Glomerular visceral epithelial cell (primary cell): ENCODE measurements at regions not wholly inside any gene's neighbourhood (a gene's known extent, or its start where the extent isn't known, plus 50 kb on each side); places are given as distances from the start of the nearest gene placed in this dataset.
"Not testable (repeated sequence)": the region's sequence is repeated elsewhere in the genome, so short reads cannot be mapped to it uniquely, and the experiment has no call there.

Experiments used
- DNase-seq: peaks from one replicate; pipeline ENCODE4 v3.0.0-alpha.2; 2016; ENCODE audit errors: extremely low spot score

DNA sequence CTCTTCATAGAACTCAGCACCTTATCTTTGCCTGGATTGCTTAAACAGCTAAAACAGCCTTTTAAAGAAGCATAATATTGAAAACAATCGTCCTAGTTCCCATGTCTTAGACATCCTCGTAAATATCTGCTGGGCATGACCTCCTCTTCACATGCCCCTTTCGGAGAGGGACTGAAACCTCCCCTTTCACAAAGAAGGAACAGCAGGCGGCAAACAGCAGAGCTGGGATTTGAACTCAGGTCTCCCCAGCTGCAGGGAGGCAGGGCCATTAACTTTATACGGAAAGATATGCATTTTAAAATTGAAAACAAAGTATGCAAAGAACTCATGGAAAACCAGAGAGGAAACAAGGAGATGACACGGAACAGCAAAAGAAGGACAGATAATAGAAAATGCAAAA is 249.9 kb downstream of the FOXL1 start:
- DNase-seq: no peak

DNA sequence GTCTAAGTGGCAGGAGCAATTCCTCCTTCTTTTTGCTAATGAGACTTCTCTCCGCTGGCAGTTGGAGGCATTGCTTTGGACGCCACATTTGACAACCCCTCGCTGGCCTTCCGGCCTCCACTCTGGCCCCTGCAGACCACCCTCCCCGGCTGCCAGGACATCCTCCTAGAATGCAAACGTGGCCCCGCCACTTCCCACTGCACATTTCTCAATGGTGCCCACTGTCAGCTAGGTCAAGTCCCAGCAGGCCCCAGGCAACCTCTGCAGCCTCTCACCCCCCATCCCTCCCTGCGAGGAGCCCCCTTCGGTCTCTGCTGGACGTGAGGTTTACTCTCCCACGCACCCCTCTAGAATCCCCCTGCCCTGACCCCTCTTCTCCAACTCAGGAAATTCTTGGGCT is 250.3 kb downstream of the FOXL1 start:
- no peak for DNase-seq

DNA sequence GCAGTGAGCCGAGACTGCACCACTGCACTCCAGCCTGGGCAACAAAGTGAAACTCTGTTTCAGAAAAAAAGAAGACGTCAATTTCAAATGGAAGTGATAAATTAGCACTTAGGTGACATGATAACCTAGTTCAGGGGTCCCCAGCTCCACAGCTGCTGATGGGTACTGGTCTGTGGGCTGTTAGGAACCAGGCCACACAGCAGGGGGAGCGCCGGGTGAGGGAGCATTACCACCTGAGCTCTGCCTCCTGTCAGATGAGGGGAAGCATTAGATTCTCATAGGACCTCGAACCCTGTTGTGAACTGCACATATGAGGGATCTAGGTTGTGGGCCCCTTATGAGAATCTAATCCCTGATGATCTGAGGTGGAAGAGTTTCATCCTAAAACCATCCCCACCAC is 253.0 kb downstream of the FOXL1 start:
- DNase-seq: no peak

DNA sequence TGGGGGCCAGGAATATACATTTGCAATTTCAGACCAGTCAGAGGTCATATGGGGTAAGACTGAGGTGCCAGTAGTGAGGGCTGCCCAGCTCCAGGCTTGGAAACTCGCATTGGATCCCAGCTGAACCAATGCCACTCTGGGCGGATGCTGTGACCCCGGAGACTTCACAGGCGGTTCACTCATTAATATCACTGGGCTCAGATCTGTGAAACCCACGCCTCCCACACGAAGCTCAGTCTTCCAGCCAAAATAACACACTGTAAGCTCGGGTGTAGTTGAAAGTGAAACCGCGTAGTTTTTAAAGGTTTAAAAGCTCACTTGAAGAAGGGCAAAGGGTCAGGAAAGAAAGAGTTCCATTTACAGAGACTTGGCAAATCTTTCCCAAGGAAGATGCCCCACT is 254.8 kb downstream of the FOXL1 start:
- DNase-seq: peak; percentile 15

DNA sequence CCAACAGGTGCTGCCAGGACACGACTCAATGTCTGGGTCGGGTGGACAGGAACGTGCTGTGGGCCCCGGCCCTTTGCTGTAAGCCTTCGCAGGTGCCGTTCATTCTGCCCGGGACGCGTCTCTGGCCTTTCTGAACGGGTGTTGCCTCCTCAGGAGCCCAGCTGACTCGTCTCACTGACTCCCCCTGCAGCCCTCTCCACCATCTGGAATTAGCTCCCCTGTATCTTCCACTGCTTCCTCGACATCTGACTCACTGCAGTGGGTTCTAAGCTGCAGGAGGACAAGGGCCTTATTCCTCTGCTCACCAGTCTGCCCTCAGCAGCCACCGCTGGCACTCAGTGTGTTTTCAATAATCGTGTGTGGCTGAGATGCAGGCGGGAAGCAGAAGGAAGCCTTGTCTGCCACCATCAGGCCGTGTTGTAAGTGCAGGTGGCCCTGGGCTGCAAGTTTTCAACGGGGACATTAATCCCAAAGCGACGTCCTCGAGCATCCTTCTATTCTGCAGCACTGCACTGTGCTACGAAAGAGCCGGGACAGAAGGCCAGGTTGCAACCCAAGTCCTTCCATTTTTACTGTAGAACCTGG is 256.2 kb downstream of the FOXL1 start:
- DNase-seq: peak; percentile 30

DNA sequence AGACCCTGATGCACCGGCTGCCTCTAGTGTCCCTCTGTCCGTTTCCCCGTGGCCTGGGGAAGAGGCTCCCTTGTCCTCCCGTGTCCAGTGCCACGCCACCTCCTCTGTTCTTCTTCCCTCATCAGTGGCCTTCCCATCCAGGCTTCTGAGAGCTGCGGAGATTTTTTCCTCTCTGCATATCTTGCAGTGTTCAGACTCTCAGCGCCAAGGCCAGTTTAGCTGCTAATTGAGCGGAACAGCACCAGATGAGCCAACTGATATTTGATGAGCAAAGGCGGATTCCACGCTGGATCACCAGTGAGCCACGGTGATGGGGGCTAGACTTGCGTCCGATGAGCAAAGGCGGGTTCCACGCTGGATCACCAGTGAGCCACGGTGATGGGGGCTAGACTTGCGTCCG is 257.6 kb downstream of the FOXL1 start:
- no peak for DNase-seq

DNA sequence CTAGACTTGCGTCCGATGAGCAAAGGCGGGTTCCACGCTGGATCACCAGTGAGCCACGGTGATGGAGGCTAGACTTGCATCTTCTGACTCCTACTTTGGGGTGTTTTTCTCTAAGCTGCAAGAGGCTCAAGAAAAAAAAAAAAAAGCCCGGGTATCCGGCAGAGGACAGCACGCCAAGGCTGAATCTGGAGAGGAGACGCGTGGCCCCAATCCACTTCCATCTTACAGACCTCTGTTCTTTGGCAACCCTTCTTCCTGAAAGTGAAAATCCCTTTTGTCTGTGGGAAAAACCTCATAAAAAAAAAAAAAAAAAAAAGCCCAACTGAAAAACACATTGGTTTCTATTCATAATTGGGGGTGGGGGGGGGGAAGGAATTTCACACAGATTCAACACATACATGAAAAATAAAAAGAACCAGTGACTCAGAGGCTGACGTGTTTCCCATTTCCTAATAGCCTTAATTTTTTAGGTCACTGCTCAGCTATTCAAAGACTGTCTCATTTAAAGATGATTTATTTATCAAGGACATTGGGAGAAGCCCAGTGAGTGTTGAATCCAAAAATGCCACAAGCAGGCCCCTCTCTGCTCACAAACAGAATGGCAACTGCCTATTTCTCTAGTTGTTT is 258.3 kb downstream of the FOXL1 start:
- DNase-seq: peak; percentile 83

DNA sequence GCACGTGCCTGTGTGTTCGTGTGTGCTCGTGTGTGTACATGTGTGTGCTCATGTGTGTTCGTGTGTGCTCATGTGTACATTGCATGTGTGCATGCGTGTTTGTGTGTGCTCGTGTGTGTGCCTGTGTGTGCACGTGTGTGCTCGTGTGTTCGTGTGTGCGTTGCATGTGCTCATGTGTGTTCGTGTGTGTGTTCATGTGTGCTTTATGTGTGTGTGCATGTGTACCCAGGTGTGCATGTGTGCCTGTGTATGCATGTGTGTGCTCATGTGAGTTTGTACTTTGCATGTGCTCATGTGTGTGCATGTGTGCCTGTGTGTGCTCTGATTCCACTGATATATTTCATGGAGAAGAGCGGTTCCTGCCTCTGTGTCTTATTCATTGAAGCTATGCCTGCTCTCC is 265.5 kb downstream of the FOXL1 start:
- DNase-seq: no peak

DNA sequence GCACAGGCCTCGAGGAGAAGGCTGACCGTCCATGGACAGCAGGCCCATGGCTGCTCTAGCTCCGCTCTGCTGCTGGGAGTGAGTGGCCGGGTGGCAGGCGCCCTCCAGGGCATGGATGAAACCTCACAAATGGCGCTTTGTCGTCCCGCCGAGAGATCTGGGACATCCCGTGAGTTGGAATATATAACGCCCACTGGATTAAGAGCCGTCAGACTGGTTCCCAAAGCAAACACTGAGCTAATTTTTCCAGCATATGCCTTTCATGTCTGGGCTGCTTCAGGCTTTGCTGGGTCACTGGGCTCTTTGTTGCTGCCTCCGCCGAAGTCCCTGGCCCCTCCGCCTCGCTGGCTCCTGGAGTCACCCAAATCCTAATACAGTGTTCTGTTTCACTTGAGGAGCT is 266.3 kb downstream of the FOXL1 start:
- no peak for DNase-seq

DNA sequence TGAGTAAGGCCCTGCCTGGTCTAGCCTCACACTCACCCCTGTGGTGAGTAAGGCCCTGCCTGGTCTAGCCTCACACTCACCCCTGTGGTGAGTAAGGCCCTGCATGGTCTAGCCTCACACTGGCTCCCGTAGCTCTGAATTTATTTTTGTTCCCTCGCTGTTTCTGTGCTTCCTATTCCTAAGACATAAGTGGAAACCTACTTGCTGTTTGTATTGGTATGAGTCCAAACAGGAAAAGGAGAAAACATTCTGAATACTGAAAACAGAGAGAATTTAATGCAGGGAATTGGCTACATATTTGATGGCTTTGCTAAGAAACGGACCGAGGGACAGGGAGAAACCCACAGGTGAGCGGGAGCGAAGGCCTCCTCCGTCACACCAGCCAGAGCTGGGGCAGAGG is 267.8 kb downstream of the FOXL1 start:
- DNase-seq: no peak

DNA sequence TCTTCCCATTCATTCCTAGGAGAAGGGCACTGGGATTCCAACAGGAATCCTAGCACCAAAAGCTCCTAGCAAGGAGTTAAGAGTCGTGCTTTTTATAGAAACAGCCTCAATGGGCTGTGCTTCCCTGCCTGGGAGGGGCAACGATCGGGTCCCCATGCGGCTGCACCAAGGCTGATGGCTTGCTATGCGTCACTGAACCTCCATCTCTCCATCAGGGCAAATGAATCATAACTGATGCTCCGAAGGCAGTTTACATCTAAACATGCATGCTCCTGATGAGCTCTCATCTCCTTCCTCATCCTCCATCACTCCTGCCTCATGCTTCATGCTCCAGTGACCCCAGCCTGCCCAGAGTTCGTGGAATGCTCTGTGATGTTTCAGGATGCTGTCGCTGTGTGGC is 270.5 kb downstream of the FOXL1 start:
- peak; percentile 11 for DNase-seq

DNA sequence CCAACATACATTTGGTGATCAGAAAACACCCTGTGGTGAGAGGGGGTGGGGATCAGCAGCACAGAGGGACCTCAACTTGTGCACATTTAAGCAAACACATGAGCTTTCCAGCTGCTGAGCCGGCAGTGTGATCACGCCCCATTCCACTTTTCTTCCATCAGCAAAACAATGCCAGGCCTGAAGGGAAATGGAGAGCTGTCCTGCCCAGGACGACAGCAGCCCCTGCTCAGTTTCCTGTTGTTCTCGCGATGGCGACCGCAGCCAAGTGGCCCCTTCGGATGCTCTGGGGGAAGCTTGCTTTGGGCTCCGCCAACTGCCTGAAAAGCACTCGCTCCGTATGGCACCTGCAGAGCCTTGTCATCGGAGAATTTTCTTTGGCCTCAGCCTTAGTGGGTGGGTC is 272.3 kb downstream of the FOXL1 start:
- DNase-seq: no peak

DNA sequence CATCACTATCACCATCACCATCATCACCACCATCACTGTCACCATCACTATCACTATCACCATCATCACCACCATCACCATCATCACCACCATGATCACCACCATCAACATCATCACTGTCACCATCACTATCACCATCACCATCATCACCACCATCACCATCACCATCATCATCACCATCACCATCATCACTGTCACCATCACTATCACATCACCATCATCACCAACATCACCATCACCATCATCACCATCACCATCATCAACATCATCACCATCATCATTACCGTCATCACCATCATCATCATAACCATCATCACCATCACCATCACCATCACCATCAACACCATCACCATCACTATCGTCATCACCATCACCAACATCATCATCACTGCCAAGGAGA is 273.8 kb downstream of the FOXL1 start:
- no peak for DNase-seq

DNA sequence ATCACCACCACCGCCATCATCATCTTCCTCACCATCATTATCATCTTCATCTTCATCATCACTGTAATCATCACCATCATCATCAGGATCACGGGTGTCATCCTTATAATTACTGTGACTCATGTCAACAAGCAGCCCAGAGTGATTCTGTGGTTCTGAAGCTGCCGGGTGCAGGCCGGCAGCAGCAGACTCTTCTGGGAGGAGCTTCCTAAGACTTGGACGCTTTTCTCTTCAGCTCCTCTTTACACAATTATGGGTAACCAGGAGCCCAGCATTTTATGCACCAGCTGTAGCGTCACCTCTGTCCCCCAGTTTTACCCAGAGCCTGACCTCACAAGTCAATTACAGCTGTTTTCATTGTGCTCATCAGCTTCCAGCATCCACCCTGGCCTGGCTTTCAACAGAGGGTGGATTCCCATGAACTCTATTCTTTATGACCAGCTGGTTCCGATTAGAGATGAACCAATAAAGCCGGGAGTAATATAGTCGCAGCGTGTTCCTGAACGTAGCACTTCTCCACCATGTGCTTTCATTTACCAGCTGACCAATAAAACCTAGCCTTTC is 275.8 kb downstream of the FOXL1 start:
- DNase-seq: no peak

DNA sequence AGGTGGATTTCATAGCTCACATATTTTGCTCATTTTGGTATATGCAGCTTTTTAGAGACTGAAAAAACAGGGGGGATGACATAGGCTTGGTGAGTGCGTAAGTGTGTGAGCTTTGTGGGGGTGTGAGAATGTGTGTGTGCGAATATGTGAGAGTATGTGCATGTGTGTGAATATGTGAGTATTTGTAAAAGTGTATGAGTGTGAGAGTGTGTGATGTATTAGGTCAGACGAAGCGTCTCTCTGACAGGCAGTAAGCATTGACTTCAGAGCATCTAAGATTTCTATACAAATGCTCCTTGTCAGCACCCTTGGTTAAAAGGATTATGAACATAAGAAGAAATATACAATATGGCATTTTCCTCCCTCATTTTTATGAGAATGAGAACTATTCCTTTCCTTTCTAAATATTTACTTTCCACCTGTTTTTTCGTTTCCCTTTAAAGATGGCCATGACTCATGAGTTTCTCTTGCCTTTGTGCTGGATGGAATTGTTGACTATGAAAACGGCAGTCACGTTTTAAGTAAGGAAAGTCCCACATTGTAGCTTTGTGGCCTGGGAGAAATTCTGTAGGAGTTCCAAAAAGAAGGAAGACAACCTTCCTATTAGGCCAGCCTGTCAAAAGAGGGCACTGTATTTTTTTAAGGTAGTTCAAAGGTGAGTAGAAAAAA is 276.4 kb downstream of the FOXL1 start:
- DNase-seq: no peak

DNA sequence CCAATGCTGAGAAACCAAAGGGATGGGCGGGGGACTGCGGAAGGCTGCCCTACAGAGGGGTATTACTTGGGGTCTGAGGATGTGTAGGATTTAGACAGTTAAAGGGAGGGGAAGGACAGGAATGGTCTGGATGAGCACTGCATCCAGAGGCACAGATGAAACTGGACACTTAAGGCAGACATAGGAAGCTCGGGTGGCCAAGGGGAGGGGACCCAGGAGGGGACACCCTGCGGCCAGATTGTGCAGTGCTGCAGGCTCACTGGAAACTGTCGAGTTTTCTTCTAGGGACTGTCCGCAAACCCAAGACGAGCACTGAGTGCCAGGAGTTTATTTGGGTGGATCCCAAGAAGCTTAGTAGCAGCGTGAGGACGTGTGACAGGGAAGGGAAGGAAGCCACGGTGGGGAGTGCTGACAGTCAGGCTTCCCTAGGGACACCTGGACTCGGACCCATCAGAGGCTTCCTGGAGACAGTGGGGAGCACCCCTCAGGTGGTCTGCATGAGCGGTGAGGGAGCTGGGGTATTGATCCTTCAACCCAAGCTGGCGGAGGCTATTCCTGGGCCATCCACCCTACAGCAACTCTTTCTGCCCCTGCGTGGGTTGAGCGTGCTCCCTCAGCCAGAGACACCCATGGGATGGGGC is 278.7 kb downstream of the FOXL1 start:
- DNase-seq: no peak

DNA sequence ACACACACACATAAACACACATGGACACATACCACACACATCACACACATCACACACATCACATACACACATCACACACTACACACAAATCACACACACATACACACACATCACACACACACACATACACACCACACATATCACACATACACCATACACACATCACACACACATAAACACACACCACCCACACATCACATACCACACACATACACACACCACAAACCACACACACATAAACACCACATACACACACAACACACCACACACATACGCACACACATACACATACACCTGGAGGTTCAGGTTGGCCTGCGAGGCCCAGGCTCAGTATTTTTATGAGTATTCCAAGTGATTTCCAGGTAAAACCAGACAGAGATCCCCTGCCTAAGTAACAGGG is 279.5 kb downstream of the FOXL1 start:
- DNase-seq: no peak

DNA sequence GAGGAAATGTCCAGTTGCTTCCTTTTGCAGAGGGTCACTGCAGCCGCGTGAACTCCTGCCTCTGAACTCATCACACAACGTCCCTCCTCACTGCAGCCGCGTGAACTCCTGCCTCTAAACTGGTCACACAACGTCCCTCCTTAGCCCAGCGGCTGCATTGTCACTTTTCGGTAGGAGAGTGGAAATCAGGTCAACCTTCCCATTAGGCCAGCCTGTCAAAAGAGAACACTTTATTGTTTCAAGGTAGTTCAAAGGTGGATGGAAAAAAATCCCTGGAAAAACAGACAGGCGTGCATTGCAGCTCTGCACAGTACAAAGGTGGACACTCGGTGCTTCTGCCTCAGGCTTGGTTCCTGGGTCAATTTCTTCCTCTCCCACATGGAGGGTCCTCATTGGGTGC is 280.2 kb downstream of the FOXL1 start:
- DNase-seq: no peak

DNA sequence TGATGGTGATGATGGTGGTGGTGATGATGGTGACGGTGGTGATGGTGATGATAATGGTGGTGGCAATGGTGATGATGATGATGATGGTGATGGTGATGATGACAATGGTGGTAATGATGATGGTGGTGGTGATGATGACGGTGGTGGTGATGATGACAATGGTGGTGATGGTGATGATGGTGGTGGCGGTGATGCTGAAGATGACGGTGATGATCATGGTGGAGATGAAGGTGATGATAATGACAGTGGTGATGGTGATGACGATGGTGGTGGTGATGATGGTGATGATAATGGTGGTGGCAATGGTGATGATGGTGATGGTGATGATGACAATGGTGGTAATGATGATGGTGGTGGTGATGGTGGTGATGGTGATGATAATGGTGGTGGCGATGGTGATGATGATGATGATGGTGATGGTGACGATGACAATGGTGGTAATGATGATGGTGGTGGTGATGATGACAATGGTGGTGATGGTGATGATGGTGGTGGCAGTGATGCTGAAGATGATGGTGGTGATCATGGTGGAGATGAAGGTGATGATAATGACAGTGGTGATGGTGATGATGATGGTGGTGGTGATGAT is 283.0 kb downstream of the FOXL1 start:
- not testable (repeated sequence) for DNase-seq

DNA sequence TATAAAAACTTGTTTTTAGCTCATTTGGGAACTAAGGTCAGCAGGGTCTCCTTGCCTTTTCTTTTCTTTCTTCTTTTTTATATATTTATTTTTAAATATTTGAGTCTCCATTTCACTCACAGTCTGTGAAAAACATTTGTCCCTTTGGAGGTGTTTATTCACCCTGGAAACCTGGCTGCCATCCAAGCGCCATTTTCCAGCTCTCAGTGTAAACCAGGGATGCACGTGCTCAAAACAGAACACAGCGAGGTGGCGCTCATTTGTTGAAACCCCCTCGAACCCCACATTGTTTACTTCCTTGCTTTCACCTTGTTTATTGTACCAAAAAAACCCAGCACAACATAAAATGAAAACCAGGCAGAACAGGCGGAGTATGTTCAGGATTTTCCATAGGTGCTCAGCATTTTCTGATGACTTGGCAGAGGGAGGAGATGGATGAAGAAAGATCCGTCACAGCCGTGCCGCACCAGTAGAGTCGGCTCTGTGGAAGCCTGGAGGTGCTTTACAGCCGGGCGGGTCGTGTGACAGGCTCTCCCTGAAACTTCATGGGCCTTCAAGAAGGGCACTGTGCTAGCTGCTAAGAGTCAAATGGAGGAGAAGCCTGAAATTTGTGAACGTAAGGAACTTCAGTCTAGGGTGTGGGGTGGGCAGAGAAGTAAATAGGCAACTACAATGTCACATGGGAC is 284.4 kb downstream of the FOXL1 start:
- no peak for DNase-seq

DNA sequence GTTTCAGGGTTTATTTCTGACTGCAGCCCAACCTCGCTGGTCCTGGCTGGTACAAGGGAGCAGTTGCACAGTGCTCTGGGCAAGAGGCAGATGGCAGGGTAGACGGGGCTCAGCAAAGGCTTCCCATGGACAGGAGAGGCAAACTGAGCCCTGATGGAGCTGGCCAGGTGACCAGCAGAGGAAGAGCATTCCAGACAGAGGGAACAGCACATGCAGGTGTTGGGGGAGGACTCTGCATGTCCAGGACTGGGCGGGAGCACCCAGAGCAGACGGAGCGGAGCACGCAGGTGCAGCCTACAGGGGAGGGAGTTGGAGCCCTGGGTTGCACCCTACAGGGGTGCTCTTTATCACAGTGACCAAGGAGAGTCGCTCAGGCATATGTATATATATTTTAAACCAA is 285.3 kb downstream of the FOXL1 start:
- DNase-seq: no peak

DNA sequence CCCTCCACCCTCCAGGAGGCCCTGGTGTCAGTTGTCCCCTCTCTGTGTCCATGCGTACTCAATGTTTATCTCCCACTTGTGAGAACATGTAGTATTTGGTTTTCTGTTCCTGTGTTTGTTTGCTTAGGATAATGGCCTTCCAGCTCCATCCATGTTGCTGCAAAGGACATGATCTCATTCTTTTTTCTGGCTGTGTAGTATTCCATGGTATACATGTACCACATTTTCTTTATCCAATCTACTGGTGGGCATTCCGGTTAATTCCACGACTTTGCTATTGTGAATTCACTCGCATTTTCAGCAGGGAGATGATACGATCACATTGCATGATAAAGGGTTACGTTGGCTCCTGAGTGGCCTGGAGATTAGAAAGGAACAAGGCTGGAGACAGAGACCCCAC is 286.2 kb downstream of the FOXL1 start:
- no peak for DNase-seq
